ENCODE measurements at regions not wholly inside any gene's neighbourhood (a gene's known extent, or its start where the extent isn't known, plus 50 kb on each side); places are given as distances from the start of the nearest gene placed in this dataset.

DNA sequence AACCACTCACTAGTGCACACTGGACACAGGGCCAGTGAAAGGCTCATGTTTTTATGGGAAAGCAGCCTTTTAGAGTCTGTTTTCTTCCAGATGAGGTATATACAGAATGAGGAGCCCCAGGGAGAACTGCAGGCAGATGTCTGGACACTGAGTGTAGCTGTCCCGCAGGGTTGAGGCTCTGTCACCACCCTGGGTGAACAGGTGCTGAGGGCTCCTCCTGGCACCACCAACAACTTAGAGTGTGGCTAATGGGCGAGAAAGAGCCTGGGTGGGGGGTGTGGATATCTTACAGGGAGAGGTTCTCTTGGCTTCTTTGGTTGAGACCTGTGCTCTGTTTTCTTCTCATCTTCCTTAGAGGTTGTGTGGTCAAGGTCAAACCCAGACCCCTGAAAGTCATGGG is 202.1 kb upstream of the GPR12 start:
- CTCF ChIA-PET: interaction anchor here (0.7 kb wide), 1 partner anchor 16 kb away, joined by 4 read pairs; no protein-coding TSS in a partner anchor
- Histone ChIP-seq H3K27ac (ENCODE audit: low read depth, low read length, poor library complexity, severe bottlenecking) (no peak overlapping the region), H3K4me3 (ENCODE audit: low read depth, low read length, poor library complexity, severe bottlenecking) (no peak overlapping the region), H3K4me1 (ENCODE audit: insufficient read depth, low read length, poor library complexity, severe bottlenecking) (no peaks in the 10 kb centered on the region), H3K9me3 (ENCODE audit: low read depth, low read length, poor library complexity, severe bottlenecking) (no peaks in the 10 kb centered on the region), H3K36me3 (ENCODE audit: insufficient read depth, low read length, poor library complexity, severe bottlenecking) (no peaks in the 10 kb centered on the region), H3K27me3 (replicated peaks; ENCODE audit: insufficient read depth, low read depth, low read length, poor library complexity) (peaks cover 4% of the 10 kb centered on the region)
- BruUV-seq (replicated peaks): no TSS peak
- TF ChIP-seq EZH2 (IDR thresholded peaks at IDR 0.05; ENCODE audit: borderline replicate concordance, low read depth, low read length, poor library complexity, severe bottlenecking): no peak
- TF ChIP-seq, protein P1, sequence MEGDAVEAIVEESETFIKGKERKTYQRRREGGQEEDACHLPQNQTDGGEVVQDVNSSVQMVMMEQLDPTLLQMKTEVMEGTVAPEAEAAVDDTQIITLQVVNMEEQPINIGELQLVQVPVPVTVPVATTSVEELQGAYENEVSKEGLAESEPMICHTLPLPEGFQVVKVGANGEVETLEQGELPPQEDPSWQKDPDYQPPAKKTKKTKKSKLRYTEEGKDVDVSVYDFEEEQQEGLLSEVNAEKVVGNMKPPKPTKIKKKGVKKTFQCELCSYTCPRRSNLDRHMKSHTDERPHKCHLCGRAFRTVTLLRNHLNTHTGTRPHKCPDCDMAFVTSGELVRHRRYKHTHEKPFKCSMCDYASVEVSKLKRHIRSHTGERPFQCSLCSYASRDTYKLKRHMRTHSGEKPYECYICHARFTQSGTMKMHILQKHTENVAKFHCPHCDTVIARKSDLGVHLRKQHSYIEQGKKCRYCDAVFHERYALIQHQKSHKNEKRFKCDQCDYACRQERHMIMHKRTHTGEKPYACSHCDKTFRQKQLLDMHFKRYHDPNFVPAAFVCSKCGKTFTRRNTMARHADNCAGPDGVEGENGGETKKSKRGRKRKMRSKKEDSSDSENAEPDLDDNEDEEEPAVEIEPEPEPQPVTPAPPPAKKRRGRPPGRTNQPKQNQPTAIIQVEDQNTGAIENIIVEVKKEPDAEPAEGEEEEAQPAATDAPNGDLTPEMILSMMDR (conservative IDR thresholded peaks at IDR 0.05; ENCODE audit: low read depth, low read length): no peak
- DNase-seq (ENCODE audit: low spot score): no peak
- intact Hi-C loops (cut with micrococcal nuclease; ENCODE audit: unreplicated experiment): no loop called here
- POLR2A ChIA-PET (ENCODE audit: low non-redundant PET): no interaction called here

DNA sequence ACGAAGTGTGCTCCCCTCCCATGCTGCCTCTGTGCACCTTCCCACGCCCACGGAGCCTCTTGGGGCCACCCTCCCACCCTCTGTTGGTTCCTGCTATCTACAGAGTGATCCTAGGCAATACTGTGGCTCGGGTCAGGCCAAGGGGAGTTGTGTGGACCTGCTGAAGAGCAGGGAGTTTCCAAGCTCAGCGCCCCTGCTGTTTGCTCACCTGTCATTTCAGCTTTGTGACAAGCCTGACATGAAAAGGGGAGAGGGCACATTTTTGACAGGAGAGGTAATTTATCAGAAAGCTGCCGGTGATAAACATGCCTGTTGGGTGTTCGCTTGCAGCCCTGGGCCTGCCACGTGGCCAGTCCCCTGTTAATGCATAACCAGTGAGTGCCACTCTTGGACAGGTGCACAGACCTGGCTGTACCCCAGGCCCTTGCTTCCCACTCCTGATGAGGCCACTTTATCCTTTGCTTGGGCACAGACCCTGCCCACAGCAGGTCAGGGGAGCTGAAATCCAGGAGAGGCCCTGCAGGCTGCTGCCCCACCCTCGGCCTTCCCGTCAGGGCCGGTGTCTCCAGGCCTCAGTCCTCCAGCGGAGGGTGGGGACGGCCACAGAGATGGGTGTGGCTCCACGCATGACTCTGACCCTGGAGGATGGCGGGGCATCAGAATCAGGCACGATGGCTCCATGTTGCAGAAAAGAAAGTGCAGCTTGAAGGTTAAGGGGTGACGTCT is 201.5 kb upstream of the GPR12 start:
- ChIA-PET POLR2A (ENCODE audit: low non-redundant PET) (no interaction called here), CTCF (no interaction called here)
- H3K27me3 ChIP-seq (replicated peaks; ENCODE audit: insufficient read depth, low read depth, low read length, poor library complexity): no peaks in the 10 kb centered on the region
- H3K36me3 ChIP-seq (ENCODE audit: insufficient read depth, low read length, poor library complexity, severe bottlenecking): no peaks in the 10 kb centered on the region
- DNase-seq (ENCODE audit: low spot score): no peak
- no peak overlapping the region for H3K27ac ChIP-seq (ENCODE audit: low read depth, low read length, poor library complexity, severe bottlenecking)
- no peaks in the 10 kb centered on the region for H3K9me3 ChIP-seq (ENCODE audit: low read depth, low read length, poor library complexity, severe bottlenecking)
- H3K4me1 ChIP-seq (ENCODE audit: insufficient read depth, low read length, poor library complexity, severe bottlenecking): no peaks in the 10 kb centered on the region
- intact Hi-C loops (cut with micrococcal nuclease; ENCODE audit: unreplicated experiment): no loop called here
- no peak overlapping the region for H3K4me3 ChIP-seq (ENCODE audit: low read depth, low read length, poor library complexity, severe bottlenecking)
- TF ChIP-seq, protein P1 (conservative IDR thresholded peaks at IDR 0.05; ENCODE audit: low read depth, low read length): no peak
- BruUV-seq (replicated peaks): no TSS peak

DNA sequence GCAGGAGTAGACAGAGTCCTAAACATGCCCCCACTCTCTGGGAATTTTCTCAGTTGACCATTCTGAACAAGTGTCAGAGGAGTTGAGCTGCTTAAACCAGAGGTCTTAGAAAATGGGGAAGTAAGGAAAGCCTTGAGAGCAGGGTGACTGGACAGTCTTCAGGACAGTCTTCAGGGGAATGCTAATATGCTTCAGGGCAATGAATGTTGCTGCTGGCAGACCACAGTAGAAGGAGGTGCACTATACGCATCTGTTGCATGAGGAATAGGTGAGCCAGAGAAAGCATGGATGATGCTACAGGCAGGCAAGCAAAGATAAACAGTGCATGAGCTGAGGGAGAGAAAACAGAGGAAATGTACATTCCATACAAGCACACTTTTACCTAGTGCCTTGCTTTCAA is 196.6 kb upstream of the GPR12 start:
- ChIA-PET POLR2A (ENCODE audit: low non-redundant PET) (no interaction called here), CTCF (no interaction called here)
- no TSS peak for BruUV-seq (replicated peaks)
- TF ChIP-seq EZH2 (IDR thresholded peaks at IDR 0.05; ENCODE audit: borderline replicate concordance, low read depth, low read length, poor library complexity, severe bottlenecking): no peak
- TF ChIP-seq, protein P1 (conservative IDR thresholded peaks at IDR 0.05; ENCODE audit: low read depth, low read length): no peak
- no peaks in the 10 kb centered on the region for H3K9me3 ChIP-seq (ENCODE audit: low read depth, low read length, poor library complexity, severe bottlenecking)
- no peaks in the 10 kb centered on the region for H3K36me3 ChIP-seq (ENCODE audit: insufficient read depth, low read length, poor library complexity, severe bottlenecking)
- no peak overlapping the region for H3K27ac ChIP-seq (ENCODE audit: low read depth, low read length, poor library complexity, severe bottlenecking)
- intact Hi-C loops (cut with micrococcal nuclease; ENCODE audit: unreplicated experiment): no loop called here
- H3K4me3 ChIP-seq (ENCODE audit: low read depth, low read length, poor library complexity, severe bottlenecking): no peak overlapping the region
- H3K4me1 ChIP-seq (ENCODE audit: insufficient read depth, low read length, poor library complexity, severe bottlenecking): no peaks in the 10 kb centered on the region
- DNase-seq (ENCODE audit: low spot score): no peak
- H3K27me3 ChIP-seq (replicated peaks; ENCODE audit: insufficient read depth, low read depth, low read length, poor library complexity): peaks cover 7% of the 10 kb centered on the region
